Naive B cell (primary cell): ENCODE measurements at regions not wholly inside any gene's neighbourhood (a gene's known extent, or its start where the extent isn't known, plus 50 kb on each side); places are given as distances from the start of the nearest gene placed in this dataset.
"Not testable (repeated sequence)": the region's sequence is repeated elsewhere in the genome, so short reads cannot be mapped to it uniquely, and the experiment has no call there.

Experiments
- ATAC-seq, 2 donors: fragments of 150-1000 bp; cut with Tn5 transposase; 2 replicates each; pipeline ENCODE4 v1.10.0; 2021; ENCODE audit warnings: low read depth in 2 of 2, mild to moderate bottlenecking in 2 of 2, moderate library complexity in 2 of 2
- DNase-seq: peaks from one replicate; pipeline ENCODE4 v3.0.0; 2022
- H3K27ac Mint-ChIP-seq, 6 donors: one replicate each; pipeline ENCODE4 v1.8.0; 2020 to 2022; ENCODE audit warnings: mild to moderate bottlenecking in 6 of 6, mixed read lengths in 6 of 6, moderate library complexity in 5 of 6, inconsistent platforms in 2 of 6
- H3K27me3 Mint-ChIP-seq, 3 donors: one replicate each; pipeline ENCODE4 v1.8.0; 2021 to 2022; ENCODE audit warnings: mixed read lengths in 3 of 3, mild to moderate bottlenecking in 1 of 3
- H3K36me3 Mint-ChIP-seq, 2 donors: one replicate each; pipeline ENCODE4 v1.8.0; 2020 to 2022; ENCODE audit warnings: mixed read lengths in 2 of 2, inconsistent platforms in 1 of 2, mild to moderate bottlenecking in 1 of 2
- H3K4me1 Mint-ChIP-seq, 3 donors: one replicate each; pipeline ENCODE4 v1.8.0; 2020 to 2022; ENCODE audit warnings: mixed read lengths in 3 of 3, inconsistent platforms in 1 of 3, mild to moderate bottlenecking in 1 of 3, moderate library complexity in 1 of 3
- H3K4me3 Mint-ChIP-seq, 8 donors: one replicate each; pipeline ENCODE4 v1.8.0; 2020 to 2022; ENCODE audit warnings: mild to moderate bottlenecking in 8 of 8, mixed read lengths in 8 of 8, moderate library complexity in 8 of 8, inconsistent platforms in 2 of 8
- H3K9me3 Mint-ChIP-seq, 7 donors: one replicate each; pipeline ENCODE4 v1.8.0; 2020 to 2022; ENCODE audit warnings: mixed read lengths in 7 of 7, mild to moderate bottlenecking in 5 of 7, inconsistent platforms in 2 of 7, moderate library complexity in 1 of 7

DNA sequence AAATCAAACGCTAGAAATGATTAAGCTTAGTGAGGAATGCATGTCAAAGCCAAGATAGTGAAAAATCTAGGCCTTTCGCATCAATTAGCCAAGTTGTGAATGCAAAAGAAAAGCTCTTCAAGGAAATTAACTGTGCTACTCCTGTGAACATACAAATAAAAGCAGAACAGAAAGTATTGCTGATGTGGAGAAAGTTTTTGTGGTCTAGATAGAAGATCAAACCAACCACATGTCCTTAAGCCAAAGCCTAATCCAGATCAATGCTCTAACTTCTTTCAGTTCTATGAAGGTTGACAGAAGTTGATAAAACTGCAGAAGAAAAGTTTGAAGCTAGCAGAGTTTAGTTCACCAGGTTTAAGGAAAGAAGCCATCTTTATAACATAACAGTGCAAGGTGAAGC, 1044.6 kb downstream of the CDH11 start:
- peaks cover 0 to 9% (median 0%) of the 10 kb centered on the region in 7 donors for H3K9me3 Mint-ChIP-seq
- no peaks in the 10 kb centered on the region for H3K36me3 Mint-ChIP-seq
- ATAC-seq (no peak), DNase-seq (no peak)
- no peak overlapping the region for H3K4me3 Mint-ChIP-seq
- no peak overlapping the region for H3K27ac Mint-ChIP-seq
- no peaks in the 10 kb centered on the region for H3K4me1 Mint-ChIP-seq
- H3K27me3 Mint-ChIP-seq: no peaks in the 10 kb centered on the region

DNA sequence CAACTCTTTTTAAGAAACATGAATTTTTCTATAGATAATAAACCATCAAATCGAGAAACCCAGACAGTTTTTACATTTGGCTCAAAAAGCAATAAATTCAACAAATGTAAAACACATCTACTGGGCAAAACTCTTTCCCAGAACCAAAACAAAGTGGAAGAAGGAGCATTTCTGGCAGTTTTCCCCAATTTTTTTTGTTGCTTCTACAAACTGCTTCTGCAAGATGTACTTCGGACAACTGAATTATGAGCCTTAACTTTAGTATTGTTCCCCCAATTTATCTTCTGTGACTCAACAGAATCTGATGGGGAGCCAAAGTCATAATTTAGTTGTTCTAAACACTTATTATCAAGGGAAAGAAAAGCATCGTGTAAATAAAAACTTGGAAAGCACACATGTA, 1047.2 kb downstream of the CDH11 start:
- Mint-ChIP-seq H3K9me3 (peaks cover 0 to 13% (median 3%) of the 10 kb centered on the region in 7 donors), H3K36me3 (no peaks in the 10 kb centered on the region), H3K27me3 (no peaks in the 10 kb centered on the region), H3K4me3 (no peak overlapping the region), H3K4me1 (no peaks in the 10 kb centered on the region), H3K27ac (no peak overlapping the region)
- DNase-seq: no peak
- no peak for ATAC-seq

DNA sequence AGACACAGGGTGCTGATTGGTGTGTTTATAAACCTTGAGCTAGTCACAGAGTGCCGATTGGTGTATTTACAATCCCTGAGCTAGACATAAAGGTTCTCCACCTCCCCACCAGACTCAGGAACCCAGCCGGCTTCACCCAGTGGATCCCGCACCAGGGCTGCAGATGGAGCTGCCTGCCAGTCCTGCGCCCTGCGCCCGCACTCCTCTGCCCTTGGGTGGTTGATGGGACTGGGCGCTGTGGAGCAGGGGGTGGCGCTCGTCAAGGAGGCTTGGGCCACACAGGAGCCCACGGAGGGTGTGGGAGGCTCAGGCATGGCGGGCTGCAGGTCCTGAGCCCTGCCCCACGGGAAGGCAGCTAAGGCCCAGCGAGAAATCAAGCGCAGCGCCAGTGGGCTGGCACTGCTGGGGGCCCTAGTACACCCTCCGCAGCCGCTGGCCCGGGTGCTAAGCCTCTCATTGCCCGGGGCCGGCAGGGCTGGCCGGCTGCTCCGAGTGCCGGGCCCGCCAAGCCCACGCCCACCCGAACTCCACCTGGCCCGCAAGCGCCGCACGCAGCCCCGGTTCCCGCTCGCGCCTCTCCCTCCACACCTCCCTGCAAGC, 1049.6 kb downstream of the CDH11 start:
- DNase-seq, H3K27me3 Mint-ChIP-seq, H3K27ac Mint-ChIP-seq, ATAC-seq, H3K36me3 Mint-ChIP-seq, H3K4me1 Mint-ChIP-seq, H3K4me3 Mint-ChIP-seq: not testable (repeated sequence)
- H3K9me3 Mint-ChIP-seq: peaks cover 0 to 13% (median 6%) of the 10 kb centered on the region in 7 donors

DNA sequence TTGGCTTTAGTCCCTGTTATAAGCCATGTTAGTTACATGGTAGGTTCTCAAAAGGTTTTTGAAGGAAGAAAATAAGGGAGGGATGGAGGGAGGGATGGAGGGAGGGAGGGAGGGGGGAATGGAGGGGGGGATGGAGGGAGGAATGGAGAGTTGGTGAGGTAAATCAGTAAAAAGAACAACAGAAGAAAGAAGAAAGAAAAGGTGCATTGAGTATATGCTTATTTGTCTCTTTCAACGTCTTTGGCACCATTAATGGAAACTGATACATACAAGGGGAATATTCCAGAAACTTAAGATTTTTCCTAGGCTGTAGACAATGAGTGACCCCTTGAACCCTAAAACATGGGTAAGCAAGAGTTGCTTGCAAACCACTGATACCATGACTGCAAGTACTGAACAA, 1056.3 kb downstream of the CDH11 start:
- Mint-ChIP-seq H3K9me3 (peaks cover 0 to 7% (median 4%) of the 10 kb centered on the region in 7 donors), H3K4me1 (no peaks in the 10 kb centered on the region), H3K36me3 (no peaks in the 10 kb centered on the region), H3K27ac (no peak overlapping the region), H3K4me3 (no peak overlapping the region), H3K27me3 (no peaks in the 10 kb centered on the region)
- DNase-seq (no peak), ATAC-seq (no peak)

DNA sequence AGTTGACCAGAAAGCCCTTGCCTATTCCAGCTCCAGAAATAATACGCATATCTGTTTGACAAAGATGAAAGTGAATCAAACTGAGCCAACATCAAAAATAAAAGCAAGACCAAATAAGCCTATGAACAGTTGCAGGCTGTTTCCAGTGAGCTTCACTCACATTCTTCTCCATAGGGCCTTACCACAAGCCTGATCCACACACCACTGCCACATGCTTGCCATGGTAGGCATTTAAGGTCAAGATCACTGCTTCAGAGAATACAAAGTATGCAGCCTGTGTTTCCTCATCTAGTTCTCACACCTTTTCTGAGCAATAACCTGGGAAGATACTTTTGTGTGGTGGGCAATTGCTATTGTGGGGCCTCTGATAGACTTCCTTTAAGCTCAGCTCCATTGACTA, 1060.2 kb downstream of the CDH11 start:
- Mint-ChIP-seq H3K4me3 (no peak overlapping the region), H3K4me1 (no peaks in the 10 kb centered on the region), H3K27ac (no peak overlapping the region), H3K36me3 (no peaks in the 10 kb centered on the region), H3K27me3 (no peaks in the 10 kb centered on the region), H3K9me3 (peaks cover 1 to 9% (median 2%) of the 10 kb centered on the region in 7 donors)
- ATAC-seq (no peak), DNase-seq (no peak)

DNA sequence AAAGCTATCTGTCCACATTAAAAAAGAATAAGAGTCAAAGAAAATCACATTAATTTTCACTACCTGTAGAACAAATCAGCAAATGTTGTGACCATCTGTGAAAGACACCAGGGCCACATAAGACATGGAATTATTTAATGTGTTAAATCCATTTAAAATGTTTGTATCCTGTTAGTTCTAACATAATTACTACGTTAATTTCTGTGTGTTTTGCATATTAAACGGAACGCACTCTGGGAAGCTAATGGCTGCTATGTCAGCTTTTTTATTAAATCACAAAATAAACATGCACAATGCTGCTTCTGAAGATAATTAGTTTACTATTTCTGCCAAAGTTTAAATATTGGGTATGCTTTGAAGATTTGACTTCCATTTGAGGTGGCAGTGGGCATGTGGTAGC, 1061.2 kb downstream of the CDH11 start:
- no peak overlapping the region for H3K4me3 Mint-ChIP-seq
- H3K9me3 Mint-ChIP-seq: peaks cover 1 to 9% (median 2%) of the 10 kb centered on the region in 7 donors
- no peak for ATAC-seq
- H3K27ac Mint-ChIP-seq: no peak overlapping the region
- no peaks in the 10 kb centered on the region for H3K27me3 Mint-ChIP-seq
- no peaks in the 10 kb centered on the region for H3K4me1 Mint-ChIP-seq
- no peaks in the 10 kb centered on the region for H3K36me3 Mint-ChIP-seq
- DNase-seq: no peak

DNA sequence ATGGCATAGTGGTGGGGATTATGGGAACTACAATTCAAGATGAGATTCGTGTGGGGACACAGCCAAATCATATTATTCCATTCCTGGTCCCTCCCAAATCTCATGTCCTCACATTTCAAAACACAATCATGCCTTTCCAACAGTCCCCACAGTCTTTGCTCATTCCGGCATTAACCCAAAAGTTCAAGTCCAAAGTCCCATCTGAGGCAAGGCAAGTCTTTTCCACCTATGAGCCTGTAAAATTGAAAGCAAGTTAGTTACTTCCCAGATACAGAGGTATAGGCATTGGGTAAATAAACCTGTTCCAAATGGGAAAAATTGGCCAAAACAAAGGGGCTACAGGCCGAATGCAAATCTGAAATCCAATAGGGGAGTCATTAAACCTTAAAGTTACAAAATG, 1063.2 kb downstream of the CDH11 start:
- ATAC-seq (no peak), DNase-seq (no peak)
- Mint-ChIP-seq H3K4me3 (no peak overlapping the region), H3K4me1 (no peaks in the 10 kb centered on the region), H3K36me3 (no peaks in the 10 kb centered on the region), H3K27me3 (no peaks in the 10 kb centered on the region), H3K9me3 (peaks cover 0 to 9% (median 3%) of the 10 kb centered on the region in 7 donors), H3K27ac (no peak overlapping the region)

DNA sequence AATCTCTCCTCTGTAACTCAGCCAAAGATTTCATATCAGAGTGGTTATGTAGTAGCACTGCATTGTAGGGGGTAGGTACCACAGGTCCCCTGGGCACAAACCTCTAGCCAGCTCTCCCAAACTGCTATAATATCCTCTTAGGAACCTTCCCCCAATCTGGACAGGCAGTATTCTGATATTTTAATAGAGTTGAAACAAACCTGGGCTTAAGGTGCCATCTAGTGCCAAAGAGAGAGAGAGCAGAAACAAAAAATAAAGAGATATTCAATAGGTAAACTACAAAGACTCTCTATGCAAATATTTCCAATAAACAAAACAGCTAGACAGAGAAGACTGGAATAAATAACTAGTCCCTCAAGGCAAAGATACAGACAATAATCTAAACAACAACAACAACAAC, 1070.0 kb downstream of the CDH11 start:
- ATAC-seq (no peak), DNase-seq (no peak)
- no peak overlapping the region for H3K4me3 Mint-ChIP-seq
- peak overlapping the region in 1 of 6 donors; percentile 75 for H3K27ac Mint-ChIP-seq
- no peaks in the 10 kb centered on the region for H3K4me1 Mint-ChIP-seq
- peaks cover 0 to 17% (median 4%) of the 10 kb centered on the region in 7 donors for H3K9me3 Mint-ChIP-seq
- H3K27me3 Mint-ChIP-seq: no peaks in the 10 kb centered on the region
- H3K36me3 Mint-ChIP-seq: no peaks in the 10 kb centered on the region

DNA sequence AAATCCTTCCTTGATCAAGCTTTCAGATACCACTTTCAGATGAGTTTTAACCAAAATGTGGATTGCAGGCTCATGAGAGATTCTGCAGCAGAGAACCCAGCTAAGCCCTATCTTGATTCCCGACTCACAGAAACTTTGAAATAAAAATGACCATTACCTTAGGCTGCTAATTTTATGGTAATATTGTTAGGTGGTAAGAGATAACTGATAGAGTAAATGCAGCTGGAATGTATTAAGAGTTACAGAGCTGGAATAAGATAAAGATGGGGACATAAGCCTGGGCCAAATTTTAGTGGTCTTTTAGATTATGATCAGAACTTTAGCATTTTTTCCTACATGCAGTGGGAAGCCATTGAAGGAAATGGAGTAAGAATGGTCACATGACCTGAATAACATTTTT, 1074.0 kb downstream of the CDH11 start:
- Mint-ChIP-seq H3K9me3 (peaks cover 0 to 14% (median 4%) of the 10 kb centered on the region in 7 donors), H3K4me3 (no peak overlapping the region), H3K4me1 (no peaks in the 10 kb centered on the region), H3K27ac (no peak overlapping the region), H3K27me3 (no peaks in the 10 kb centered on the region), H3K36me3 (no peaks in the 10 kb centered on the region)
- DNase-seq: no peak
- ATAC-seq: no peak

DNA sequence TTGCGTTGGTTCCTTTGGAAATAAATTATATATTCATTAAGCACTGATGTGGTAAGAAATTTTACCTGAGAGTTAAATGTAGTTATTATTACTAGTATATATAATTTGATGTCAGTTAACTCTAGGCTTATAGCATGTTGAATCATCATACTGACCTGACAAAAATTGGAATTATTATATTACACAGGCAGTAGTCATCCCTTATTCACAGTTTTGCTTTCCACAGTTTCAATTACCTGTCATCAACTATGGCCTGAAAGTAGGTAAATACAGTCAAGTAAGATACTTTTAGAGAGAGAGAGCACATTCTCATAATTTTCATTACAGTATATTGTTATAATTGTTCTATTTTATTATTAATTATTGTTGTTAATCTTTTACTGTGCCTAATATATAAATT, 1074.7 kb downstream of the CDH11 start:
- Mint-ChIP-seq H3K9me3 (peaks cover 0 to 11% (median 4%) of the 10 kb centered on the region in 7 donors), H3K36me3 (no peaks in the 10 kb centered on the region), H3K27me3 (no peaks in the 10 kb centered on the region), H3K4me1 (no peaks in the 10 kb centered on the region), H3K4me3 (no peak overlapping the region), H3K27ac (no peak overlapping the region)
- ATAC-seq: no peak
- no peak for DNase-seq

DNA sequence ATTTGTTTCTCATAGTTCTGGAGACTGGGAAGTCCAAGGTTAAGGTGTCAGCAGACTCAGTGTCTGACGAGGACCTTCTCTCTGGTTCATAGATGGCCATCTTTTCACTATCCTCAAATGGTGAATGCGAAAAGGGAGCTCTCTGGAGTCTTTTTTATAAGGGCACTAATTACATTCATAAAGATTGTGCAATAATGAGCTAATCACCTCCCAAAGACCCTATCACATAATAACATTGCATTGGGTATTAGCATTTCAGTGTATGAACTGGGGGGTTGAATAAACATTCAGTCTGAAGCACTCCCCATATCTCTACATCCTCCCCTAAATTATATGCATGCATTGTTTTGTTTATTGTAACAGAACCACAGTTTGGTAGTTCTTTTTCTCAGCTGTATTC, 1086.5 kb downstream of the CDH11 start:
- no peaks in the 10 kb centered on the region for H3K36me3 Mint-ChIP-seq
- no peak for DNase-seq
- H3K27me3 Mint-ChIP-seq: no peaks in the 10 kb centered on the region
- peaks cover 0 to 10% (median 4%) of the 10 kb centered on the region in 7 donors for H3K9me3 Mint-ChIP-seq
- no peaks in the 10 kb centered on the region for H3K4me1 Mint-ChIP-seq
- ATAC-seq: no peak
- no peak overlapping the region for H3K27ac Mint-ChIP-seq
- no peak overlapping the region for H3K4me3 Mint-ChIP-seq

DNA sequence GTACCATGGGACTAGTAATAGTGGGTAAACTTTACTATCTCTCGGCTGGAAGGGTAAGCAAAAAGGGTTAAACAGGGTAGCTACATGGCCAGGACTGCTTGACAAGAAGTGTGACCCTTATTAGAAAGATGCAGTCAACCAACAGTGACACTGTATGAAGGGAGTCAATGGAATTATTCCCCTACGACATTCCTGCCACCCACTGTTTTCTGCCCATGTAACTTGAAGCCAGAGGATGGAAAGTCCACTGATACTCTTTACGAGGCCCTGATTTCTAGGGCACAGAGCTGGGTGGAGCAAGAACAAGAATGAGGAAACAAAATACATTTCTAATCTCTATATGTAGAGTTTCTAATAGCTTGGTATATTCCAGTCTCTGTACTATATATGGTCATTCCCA, 1102.5 kb downstream of the CDH11 start:
- H3K9me3 Mint-ChIP-seq: peaks cover 0 to 4% (median 0%) of the 10 kb centered on the region in 7 donors

DNA sequence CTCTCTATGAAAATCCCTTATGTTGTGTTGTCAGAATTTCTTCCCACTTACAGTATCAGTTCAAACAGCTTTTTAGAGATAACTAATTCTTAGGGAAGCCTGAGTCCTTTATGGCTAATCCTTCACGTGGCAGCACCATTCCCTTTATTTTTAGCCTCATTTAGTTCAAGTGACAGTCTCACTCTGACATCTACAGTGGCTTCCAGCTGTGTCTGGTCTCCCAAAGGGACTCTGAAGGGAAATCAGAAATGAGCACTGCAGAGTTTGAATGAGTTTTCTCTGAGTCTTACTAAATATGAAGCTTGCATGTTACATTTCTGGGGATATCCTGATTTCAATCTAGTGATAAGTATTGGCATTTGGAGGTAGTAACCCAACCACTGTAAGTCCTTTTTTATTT, 1104.1 kb downstream of the CDH11 start:
- no peaks in the 10 kb centered on the region for H3K4me1 Mint-ChIP-seq
- no peak overlapping the region for H3K27ac Mint-ChIP-seq
- DNase-seq: no peak
- H3K27me3 Mint-ChIP-seq: no peaks in the 10 kb centered on the region
- no peak overlapping the region for H3K4me3 Mint-ChIP-seq
- H3K36me3 Mint-ChIP-seq: no peaks in the 10 kb centered on the region
- no peak for ATAC-seq
- peaks cover 0 to 5% (median 1%) of the 10 kb centered on the region in 7 donors for H3K9me3 Mint-ChIP-seq

More for the DNA sequence above, 1102.5 kb downstream of the CDH11 start:
- H3K4me1 Mint-ChIP-seq: no peaks in the 10 kb centered on the region
- DNase-seq (no peak), ATAC-seq (no peak)
- H3K27me3 Mint-ChIP-seq: no peaks in the 10 kb centered on the region
- no peak overlapping the region for H3K4me3 Mint-ChIP-seq
- H3K36me3 Mint-ChIP-seq: no peaks in the 10 kb centered on the region
- H3K27ac Mint-ChIP-seq: peak overlapping the region in 1 of 6 donors; percentile 6

DNA sequence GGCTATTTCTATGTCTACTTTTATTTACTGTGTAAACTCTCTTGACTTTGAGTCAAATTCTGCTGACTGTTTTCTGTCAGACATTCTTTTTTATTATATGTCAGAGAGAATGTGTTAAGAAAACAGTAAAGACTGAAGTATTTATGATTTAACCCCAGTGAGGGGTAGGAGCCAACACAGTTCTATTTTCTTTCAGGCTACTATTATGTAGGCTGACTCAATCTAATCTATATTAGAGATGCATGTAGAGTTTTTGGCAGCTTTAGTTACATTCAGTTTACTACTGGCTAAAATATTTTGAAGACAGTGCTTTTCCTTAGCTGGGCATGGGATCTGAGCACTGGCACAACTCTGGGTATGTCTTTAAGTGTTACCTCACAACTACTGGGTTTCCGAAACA, 1108.0 kb downstream of the CDH11 start:
- H3K9me3 Mint-ChIP-seq: peaks cover 0 to 11% (median 1%) of the 10 kb centered on the region in 7 donors
- H3K4me3 Mint-ChIP-seq: no peak overlapping the region
- ATAC-seq: no peak
- no peak for DNase-seq
- H3K27ac Mint-ChIP-seq: no peak overlapping the region
- no peaks in the 10 kb centered on the region for H3K4me1 Mint-ChIP-seq
- no peaks in the 10 kb centered on the region for H3K36me3 Mint-ChIP-seq
- H3K27me3 Mint-ChIP-seq: no peaks in the 10 kb centered on the region

DNA sequence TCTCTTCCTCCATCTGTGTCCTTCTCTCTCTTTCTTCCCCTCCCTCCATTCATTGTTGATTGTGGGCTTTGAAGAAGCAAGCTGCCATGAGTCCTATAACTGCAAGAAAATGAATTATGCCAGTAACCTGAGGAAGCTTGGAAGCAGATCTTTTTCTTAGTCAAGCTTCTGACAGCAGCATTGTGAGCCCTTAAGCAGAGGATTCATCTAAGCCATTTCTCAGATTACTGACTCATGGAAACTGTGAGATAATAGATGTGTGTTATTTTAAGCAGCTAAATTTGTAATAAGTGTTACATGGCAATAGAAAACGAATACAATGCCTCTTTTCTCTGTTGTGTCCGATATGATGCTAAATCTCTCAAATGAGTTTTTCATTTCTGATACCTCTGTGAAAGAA, 1109.7 kb downstream of the CDH11 start:
- Mint-ChIP-seq H3K4me1 (no peaks in the 10 kb centered on the region), H3K4me3 (no peak overlapping the region), H3K9me3 (peaks cover 0 to 11% (median 1%) of the 10 kb centered on the region in 7 donors), H3K27ac (no peak overlapping the region), H3K27me3 (no peaks in the 10 kb centered on the region), H3K36me3 (no peaks in the 10 kb centered on the region)
- no peak for ATAC-seq
- no peak for DNase-seq
